ENCODE measurements at regions not wholly inside any gene's neighbourhood (a gene's known extent, or its start where the extent isn't known, plus 50 kb on each side); places are given as distances from the start of the nearest gene placed in this dataset.

DNA sequence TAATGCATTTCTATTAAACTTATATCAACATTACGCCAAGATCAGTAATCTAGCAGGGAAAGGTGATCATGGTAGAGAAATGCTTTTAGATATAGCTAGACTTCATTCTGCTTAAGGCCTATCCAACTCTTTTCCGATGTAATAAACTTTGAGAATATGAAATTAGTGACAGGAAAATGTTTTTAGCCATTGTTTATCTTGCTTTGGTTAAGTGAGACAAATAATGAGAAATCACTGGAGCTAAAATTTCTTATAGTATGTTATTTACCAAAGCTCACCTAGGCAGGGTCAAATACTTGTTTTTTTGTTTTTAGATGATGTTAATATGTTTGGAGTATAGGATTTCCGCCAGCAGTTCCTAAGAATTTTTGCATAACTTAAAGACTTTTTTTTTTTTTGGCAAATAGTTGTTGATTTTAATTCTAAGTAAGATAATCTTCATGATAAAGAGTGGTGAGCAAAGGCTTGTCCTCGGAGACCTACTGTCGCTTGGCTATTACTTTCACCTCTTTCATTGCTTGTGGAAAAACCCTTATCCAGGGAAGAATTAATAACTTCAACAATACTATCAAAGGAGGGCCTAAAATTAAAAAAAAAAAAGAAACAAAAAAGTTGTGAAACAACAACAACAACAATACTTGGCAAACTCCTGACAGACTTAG lies 98.3 kb downstream of the SOX4 start:
- Histone ChIP-seq H3K36me3 (ENCODE audit: control insufficient read depth in 1 of 2, insufficient read depth in 2 of 2, low read depth in 1 of 2, low read length in 2 of 2) (no peaks in the 10 kb centered on the region), H4K8ac (ENCODE audit: low read length) (no peak overlapping the region), H3K4me1 (ENCODE audit: control insufficient read depth, insufficient read depth, low read depth, low read length) (peaks cover 2% of the 10 kb centered on the region), H3K79me1 (replicated peaks; ENCODE audit: low read length, poor library complexity, severe bottlenecking) (no peaks in the 10 kb centered on the region), H2BK12ac (ENCODE audit: low read length in 2 of 2) (no peak overlapping the region), H3K27ac (ENCODE audit: low read length, poor library complexity, severe bottlenecking) (no peak overlapping the region), H4K91ac (ENCODE audit: low read length) (no peak overlapping the region), H3K18ac (ENCODE audit: low read depth in 1 of 2, low read length in 2 of 2) (no peak overlapping the region), H3K27me3 (ENCODE audit: control insufficient read depth in 1 of 2, insufficient read depth in 1 of 2, low read length in 2 of 2) (no peaks in the 10 kb centered on the region), H3K9ac (ENCODE audit: low read length) (no peak overlapping the region), H3K23ac (ENCODE audit: low read length in 2 of 2) (no peak overlapping the region), H2BK120ac (ENCODE audit: low read depth, low read length) (no peak overlapping the region), H3K4ac (ENCODE audit: low read depth in 1 of 2, low read length in 2 of 2) (no peak overlapping the region), H3K4me3 (ENCODE audit: insufficient read depth in 1 of 2, low read depth in 1 of 2, low read length in 2 of 2) (no peak overlapping the region), H2BK5ac (ENCODE audit: low read depth, low read length, poor library complexity, severe bottlenecking) (no peak overlapping the region), H3K14ac (ENCODE audit: low read length in 2 of 2) (no peak overlapping the region), H3K4me2 (ENCODE audit: low read length, poor library complexity, severe bottlenecking) (no peak overlapping the region), H2AK5ac (ENCODE audit: low read length, severe bottlenecking) (no peak overlapping the region), H2AFZ (ENCODE audit: low read depth, low read length) (no peak overlapping the region), H3K9me3 (ENCODE audit: control insufficient read depth, low read length) (peaks cover 6% of the 10 kb centered on the region), H2BK15ac (ENCODE audit: low read depth, poor library complexity, severe bottlenecking) (no peak overlapping the region)
- 73% methylated on average over 3 of the region's 5 CpGs for WGBS
- DNase-seq = no peak

DNA sequence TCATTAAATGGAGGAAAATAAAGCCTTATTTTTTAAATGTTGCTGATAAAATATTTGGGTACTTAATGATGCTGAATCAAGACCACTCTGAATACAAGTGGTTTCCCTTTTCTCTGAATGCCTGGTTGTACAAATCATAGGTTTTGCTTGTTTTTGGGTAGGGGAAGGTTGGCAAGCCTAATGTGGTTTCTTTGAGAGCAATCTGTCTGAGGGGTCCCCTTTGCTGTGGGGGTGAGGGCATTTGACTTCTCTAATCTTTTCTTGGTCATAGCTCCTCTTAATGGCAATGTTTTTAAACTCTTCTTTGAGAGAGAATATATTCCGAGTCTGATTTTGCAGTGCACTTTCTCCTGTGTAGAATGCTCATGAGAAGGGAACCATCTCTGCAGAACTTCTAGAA lies 99.2 kb downstream of the SOX4 start:
- H3K4ac ChIP-seq (ENCODE audit: low read depth in 1 of 2, low read length in 2 of 2) = no peak overlapping the region
- H3K4me1 ChIP-seq (ENCODE audit: control insufficient read depth, insufficient read depth, low read depth, low read length) = peaks cover 2% of the 10 kb centered on the region
- no peak overlapping the region for H3K14ac ChIP-seq (ENCODE audit: low read length in 2 of 2)
- H3K36me3 ChIP-seq (ENCODE audit: control insufficient read depth in 1 of 2, insufficient read depth in 2 of 2, low read depth in 1 of 2, low read length in 2 of 2) = no peaks in the 10 kb centered on the region
- no peak overlapping the region for H3K4me3 ChIP-seq (ENCODE audit: insufficient read depth in 1 of 2, low read depth in 1 of 2, low read length in 2 of 2)
- no peak overlapping the region for H2BK12ac ChIP-seq (ENCODE audit: low read length in 2 of 2)
- no peak overlapping the region for H2AFZ ChIP-seq (ENCODE audit: low read depth, low read length)
- no peak overlapping the region for H3K4me2 ChIP-seq (ENCODE audit: low read length, poor library complexity, severe bottlenecking)
- no peak overlapping the region for H2AK5ac ChIP-seq (ENCODE audit: low read length, severe bottlenecking)
- no peak overlapping the region for H2BK15ac ChIP-seq (ENCODE audit: low read depth, poor library complexity, severe bottlenecking)
- no peak overlapping the region for H2BK5ac ChIP-seq (ENCODE audit: low read depth, low read length, poor library complexity, severe bottlenecking)
- H3K9ac ChIP-seq (ENCODE audit: low read length) = no peak overlapping the region
- no peak overlapping the region for H2BK120ac ChIP-seq (ENCODE audit: low read depth, low read length)
- 76% methylated on average over 1 of the region's 1 CpG for WGBS
- H3K79me1 ChIP-seq (replicated peaks; ENCODE audit: low read length, poor library complexity, severe bottlenecking) = no peaks in the 10 kb centered on the region
- H3K23ac ChIP-seq (ENCODE audit: low read length in 2 of 2) = no peak overlapping the region
- no peak overlapping the region for H3K27ac ChIP-seq (ENCODE audit: low read length, poor library complexity, severe bottlenecking)
- no peak overlapping the region for H4K8ac ChIP-seq (ENCODE audit: low read length)
- no peak for DNase-seq
- no peaks in the 10 kb centered on the region for H3K27me3 ChIP-seq (ENCODE audit: control insufficient read depth in 1 of 2, insufficient read depth in 1 of 2, low read length in 2 of 2)
- no peak overlapping the region for H4K91ac ChIP-seq (ENCODE audit: low read length)
- no peak overlapping the region for H3K18ac ChIP-seq (ENCODE audit: low read depth in 1 of 2, low read length in 2 of 2)
- peaks cover 4% of the 10 kb centered on the region for H3K9me3 ChIP-seq (ENCODE audit: control insufficient read depth, low read length)

DNA sequence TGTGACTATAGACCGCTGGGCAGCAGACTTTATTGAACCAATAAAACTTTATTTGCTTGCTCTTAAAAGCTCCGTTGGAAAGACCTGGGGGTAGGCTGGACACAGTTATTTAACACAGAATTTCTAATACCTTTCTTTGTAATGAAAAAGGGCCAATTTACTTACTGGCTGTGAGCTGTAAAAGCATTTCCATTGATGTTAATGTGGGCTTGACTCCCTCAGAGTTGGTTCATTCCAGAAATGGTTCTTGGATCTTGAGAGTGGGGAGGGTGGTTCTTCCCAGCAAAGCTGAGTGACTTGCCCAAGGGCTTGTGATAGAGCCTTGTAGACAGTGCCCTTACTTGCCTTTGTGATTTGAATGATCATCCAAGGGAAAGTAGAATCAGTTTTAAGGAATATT lies 100.6 kb downstream of the SOX4 start:
- H3K4me1 ChIP-seq (ENCODE audit: control insufficient read depth, insufficient read depth, low read depth, low read length) = peaks cover 2% of the 10 kb centered on the region
- H2AK5ac ChIP-seq (ENCODE audit: low read length, severe bottlenecking) = peak overlapping the region; percentile 11
- no peak overlapping the region for H2BK12ac ChIP-seq (ENCODE audit: low read length in 2 of 2)
- no peak for DNase-seq
- no peak overlapping the region for H2AFZ ChIP-seq (ENCODE audit: low read depth, low read length)
- WGBS = no CpG with 5 or more reads among the region's 2 CpGs
- H3K9ac ChIP-seq (ENCODE audit: low read length) = no peak overlapping the region
- H3K4ac ChIP-seq (ENCODE audit: low read depth in 1 of 2, low read length in 2 of 2) = no peak overlapping the region
- no peak overlapping the region for H2BK5ac ChIP-seq (ENCODE audit: low read depth, low read length, poor library complexity, severe bottlenecking)
- H3K27ac ChIP-seq (ENCODE audit: low read length, poor library complexity, severe bottlenecking) = peak overlapping the region; percentile 8
- no peak overlapping the region for H2BK120ac ChIP-seq (ENCODE audit: low read depth, low read length)
- H2BK15ac ChIP-seq (ENCODE audit: low read depth, poor library complexity, severe bottlenecking) = no peak overlapping the region
- H3K27me3 ChIP-seq (ENCODE audit: control insufficient read depth in 1 of 2, insufficient read depth in 1 of 2, low read length in 2 of 2) = no peaks in the 10 kb centered on the region
- no peak overlapping the region for H3K23ac ChIP-seq (ENCODE audit: low read length in 2 of 2)
- no peak overlapping the region for H4K91ac ChIP-seq (ENCODE audit: low read length)
- H3K4me2 ChIP-seq (ENCODE audit: low read length, poor library complexity, severe bottlenecking) = no peak overlapping the region
- H3K4me3 ChIP-seq (ENCODE audit: insufficient read depth in 1 of 2, low read depth in 1 of 2, low read length in 2 of 2) = no peak overlapping the region
- no peak overlapping the region for H4K8ac ChIP-seq (ENCODE audit: low read length)
- H3K18ac ChIP-seq (ENCODE audit: low read depth in 1 of 2, low read length in 2 of 2) = no peak overlapping the region
- H3K36me3 ChIP-seq (ENCODE audit: control insufficient read depth in 1 of 2, insufficient read depth in 2 of 2, low read depth in 1 of 2, low read length in 2 of 2) = no peaks in the 10 kb centered on the region
- no peak overlapping the region for H3K14ac ChIP-seq (ENCODE audit: low read length in 2 of 2)
- H3K9me3 ChIP-seq (ENCODE audit: control insufficient read depth, low read length) = no peaks in the 10 kb centered on the region
- H3K79me1 ChIP-seq (replicated peaks; ENCODE audit: low read length, poor library complexity, severe bottlenecking) = no peaks in the 10 kb centered on the region

DNA sequence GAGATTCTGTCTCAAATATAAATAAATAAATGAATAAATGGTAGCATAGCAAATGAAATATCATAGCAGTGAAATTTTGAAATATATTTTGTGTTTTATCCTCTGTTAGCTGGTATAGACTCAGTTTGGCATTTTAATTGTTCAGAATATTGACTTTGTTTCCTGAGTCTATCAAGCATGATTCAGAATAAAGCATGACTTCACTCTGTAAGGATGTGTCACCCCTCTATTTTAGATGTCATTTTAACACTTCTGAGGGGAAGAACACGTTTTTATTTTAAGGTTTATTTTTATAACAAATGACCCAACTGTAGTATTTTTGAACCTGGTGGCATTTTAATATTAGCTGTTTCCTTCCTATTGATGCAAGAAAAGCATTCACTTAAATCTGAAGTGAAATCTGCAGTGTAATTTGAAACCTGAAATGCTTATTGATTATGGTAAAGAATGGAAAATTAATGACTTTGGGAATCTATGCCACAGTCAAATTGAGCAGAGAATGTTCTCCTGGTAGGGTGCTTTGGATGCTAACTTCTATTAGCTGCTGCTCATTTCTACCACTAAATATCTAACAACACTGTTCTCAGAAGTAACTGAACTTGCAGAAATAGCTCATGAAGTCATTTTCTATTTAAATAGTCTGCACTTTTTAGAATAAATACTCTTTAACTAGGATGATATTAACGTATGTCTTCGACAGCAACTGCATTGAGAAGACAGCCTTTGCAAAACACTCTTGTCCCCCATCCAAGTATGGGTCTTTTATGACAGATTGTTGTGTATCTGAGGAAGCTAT lies 114.2 kb downstream of the SOX4 start:
- H3K4me3 ChIP-seq (ENCODE audit: insufficient read depth in 1 of 2, low read depth in 1 of 2, low read length in 2 of 2) = no peak overlapping the region
- no peaks in the 10 kb centered on the region for H3K9me3 ChIP-seq (ENCODE audit: control insufficient read depth, low read length)
- H4K91ac ChIP-seq (ENCODE audit: low read length) = no peak overlapping the region
- H4K8ac ChIP-seq (ENCODE audit: low read length) = no peak overlapping the region
- no peaks in the 10 kb centered on the region for H3K79me1 ChIP-seq (replicated peaks; ENCODE audit: low read length, poor library complexity, severe bottlenecking)
- DNase-seq = no peak
- H2AFZ ChIP-seq (ENCODE audit: low read depth, low read length) = no peak overlapping the region
- H3K36me3 ChIP-seq (ENCODE audit: control insufficient read depth in 1 of 2, insufficient read depth in 2 of 2, low read depth in 1 of 2, low read length in 2 of 2) = no peaks in the 10 kb centered on the region
- H2BK12ac ChIP-seq (ENCODE audit: low read length in 2 of 2) = no peak overlapping the region
- no peak overlapping the region for H3K27ac ChIP-seq (ENCODE audit: low read length, poor library complexity, severe bottlenecking)
- no peak overlapping the region for H3K18ac ChIP-seq (ENCODE audit: low read depth in 1 of 2, low read length in 2 of 2)
- no CpG with 5 or more reads among the region's 3 CpGs for WGBS
- no peaks in the 10 kb centered on the region for H3K4me1 ChIP-seq (ENCODE audit: control insufficient read depth, insufficient read depth, low read depth, low read length)
- no peak overlapping the region for H3K9ac ChIP-seq (ENCODE audit: low read length)
- H3K23ac ChIP-seq (ENCODE audit: low read length in 2 of 2) = no peak overlapping the region
- H2BK5ac ChIP-seq (ENCODE audit: low read depth, low read length, poor library complexity, severe bottlenecking) = no peak overlapping the region
- no peak overlapping the region for H3K14ac ChIP-seq (ENCODE audit: low read length in 2 of 2)
- H3K27me3 ChIP-seq (ENCODE audit: control insufficient read depth in 1 of 2, insufficient read depth in 1 of 2, low read length in 2 of 2) = no peaks in the 10 kb centered on the region
- no peak overlapping the region for H2BK15ac ChIP-seq (ENCODE audit: low read depth, poor library complexity, severe bottlenecking)
- H2AK5ac ChIP-seq (ENCODE audit: low read length, severe bottlenecking) = no peak overlapping the region
- no peak overlapping the region for H3K4ac ChIP-seq (ENCODE audit: low read depth in 1 of 2, low read length in 2 of 2)
- no peak overlapping the region for H3K4me2 ChIP-seq (ENCODE audit: low read length, poor library complexity, severe bottlenecking)
- H2BK120ac ChIP-seq (ENCODE audit: low read depth, low read length) = no peak overlapping the region

Measured in mesenchymal stem cell (in vitro differentiated cells and primary cell).